CD4-positive, alpha-beta T cell (primary cell): ENCODE measurements at regions not wholly inside any gene's neighbourhood (a gene's known extent, or its start where the extent isn't known, plus 50 kb on each side); places are given as distances from the start of the nearest gene placed in this dataset.

ENCODE experiments used
- ATAC-seq: fragments of 200-7000 bp; cut with Tn5 transposase; one replicate; pipeline ENCODE4 v1.10.0; 2022; ENCODE audit warnings: mild to moderate bottlenecking; ENCODE audit not compliant: poor library complexity
- CTCF ChIA-PET: fragments of 350-600 bp; sonication (Branson Sonifier 250); formaldehyde crosslinking; loops from one replicate; lab custom pipeline; 2021; ENCODE audit warnings: antibody characterized with exemption, inconsistent platforms; lab: Charles Lee
- POLR2A ChIA-PET: fragments of 350-600 bp; sonication (Branson Sonifier 250); formaldehyde crosslinking; loops from one replicate; lab custom pipeline; 2021; ENCODE audit warnings: antibody characterized with exemption, inconsistent platforms; lab: Charles Lee
- DNase-seq, 14 experiments: peaks; one replicate each; pipeline ENCODE4 v3.0.0-alpha.2; 2013 to 2020; ENCODE audit warnings: mixed read lengths in 2 of 14
- H3K27ac ChIP-seq, 2 donors: one replicate each; pipeline versions ENCODE4 v1.5.1 to v1.7.0; 2013; ENCODE audit warnings: low read length in 2 of 2, low read depth in 1 of 2, mild to moderate bottlenecking in 1 of 2
- H3K27me3 ChIP-seq, 2 experiments: 1 replicate in 1 of 2; 2 replicates in 1 of 2; pipeline versions ENCODE4 v1.6.1 to v1.7.0; 2013; ENCODE audit warnings: low read length in 2 of 2, control low read depth in 1 of 2, mild to moderate bottlenecking in 1 of 2, moderate library complexity in 1 of 2; ENCODE audit not compliant: insufficient read depth in 2 of 2, control insufficient read depth in 1 of 2
- H3K36me3 ChIP-seq: one replicate; pipeline ENCODE4 v1.6.1; 2013; ENCODE audit warnings: low read length, control low read depth; ENCODE audit not compliant: insufficient read depth
- H3K4me1 ChIP-seq: one replicate; pipeline ENCODE4 v1.6.1; 2013; ENCODE audit warnings: low read length, control low read depth; ENCODE audit not compliant: insufficient read depth
- H3K4me3 ChIP-seq: one replicate; pipeline ENCODE4 v1.5.1; 2013; ENCODE audit warnings: mild to moderate bottlenecking, low read length, moderate library complexity
- H3K9me3 ChIP-seq, 2 experiments: 1 replicate in 1 of 2; 2 replicates in 1 of 2; pipeline versions ENCODE4 v1.6.1 to v1.7.0; 2013; ENCODE audit warnings: low read length in 2 of 2, mild to moderate bottlenecking in 2 of 2, control low read depth in 1 of 2, moderate library complexity in 1 of 2; ENCODE audit not compliant: control insufficient read depth in 1 of 2, insufficient read depth in 1 of 2
- H3K27ac Mint-ChIP-seq: one replicate; pipeline ENCODE4 v1.8.0; 2020; ENCODE audit warnings: mixed read lengths
- H3K27me3 Mint-ChIP-seq: one replicate; pipeline ENCODE4 v1.8.0; 2021; ENCODE audit warnings: mixed read lengths
- H3K36me3 Mint-ChIP-seq: one replicate; pipeline ENCODE4 v1.8.0; 2021; ENCODE audit warnings: low read depth, mixed read lengths
- H3K4me1 Mint-ChIP-seq: one replicate; pipeline ENCODE4 v1.8.0; 2021; ENCODE audit warnings: low read depth, mixed read lengths
- H3K4me3 Mint-ChIP-seq: one replicate; pipeline ENCODE4 v1.8.0; 2020; ENCODE audit warnings: mild to moderate bottlenecking, mixed read lengths
- H3K9me3 Mint-ChIP-seq: one replicate; pipeline ENCODE4 v1.8.0; 2020; ENCODE audit warnings: mixed read lengths
- intact Hi-C, 2 experiments: fragments of 100-400 bp; cut with DNase I in 1 of 2; cut with micrococcal nuclease in 1 of 2; formaldehyde crosslinking; loops; one replicate each; pipeline versions ENCODE4 v1.15.1 to v1.9.0; 2023 to 2025; cut with DNase I, micrococcal nuclease
- TF ChIP-seq, protein P1 (sequence below): fragments of 200-600 bp; IDR thresholded peaks from one replicate; pipeline ENCODE4 v1.8.0; 2022; ENCODE audit warnings: antibody characterized with exemption, mild to moderate bottlenecking

DNA sequence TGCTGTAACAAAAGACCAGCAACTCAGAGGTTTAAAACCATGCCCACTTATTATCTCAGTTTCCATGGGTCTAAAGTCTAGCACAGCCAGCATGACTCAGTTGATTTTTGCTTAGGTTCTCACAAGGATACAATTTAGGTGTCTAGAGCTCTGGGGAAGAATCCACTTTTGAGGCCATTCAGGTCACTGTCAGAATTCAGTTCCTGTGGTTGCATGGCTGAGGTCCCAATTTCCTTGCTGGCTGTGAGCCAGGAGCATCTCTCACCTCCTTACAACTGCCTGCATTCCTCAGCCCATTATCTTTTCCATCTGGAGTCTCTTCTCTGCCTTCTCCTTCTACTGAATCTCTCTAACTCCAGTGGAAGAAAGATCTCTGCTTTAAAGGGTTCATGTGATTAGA, 240.5 kb upstream of the CFAP20DC start:
- H3K27me3 Mint-ChIP-seq, result no peaks in the 10 kb centered on the region
- H3K36me3 ChIP-seq, result no peaks in the 10 kb centered on the region
- ChIA-PET CTCF (no interaction called here), POLR2A (interaction anchor here (0.8 kb wide), 1 partner anchor 720 kb away, joined by 3 read pairs; no protein-coding TSS in a partner anchor)
- ATAC-seq, result no peak
- no peak overlapping the region for H3K4me3 ChIP-seq
- H3K27me3 ChIP-seq, result no peaks in the 10 kb centered on the region
- H3K27ac Mint-ChIP-seq, result no peak overlapping the region
- intact Hi-C loops, result no loop called here
- H3K36me3 Mint-ChIP-seq, result no peaks in the 10 kb centered on the region
- no peak for DNase-seq
- no peak overlapping the region for H3K4me3 Mint-ChIP-seq
- H3K27ac ChIP-seq, result no peak overlapping the region
- no peaks in the 10 kb centered on the region for H3K4me1 ChIP-seq
- TF ChIP-seq, protein P1, sequence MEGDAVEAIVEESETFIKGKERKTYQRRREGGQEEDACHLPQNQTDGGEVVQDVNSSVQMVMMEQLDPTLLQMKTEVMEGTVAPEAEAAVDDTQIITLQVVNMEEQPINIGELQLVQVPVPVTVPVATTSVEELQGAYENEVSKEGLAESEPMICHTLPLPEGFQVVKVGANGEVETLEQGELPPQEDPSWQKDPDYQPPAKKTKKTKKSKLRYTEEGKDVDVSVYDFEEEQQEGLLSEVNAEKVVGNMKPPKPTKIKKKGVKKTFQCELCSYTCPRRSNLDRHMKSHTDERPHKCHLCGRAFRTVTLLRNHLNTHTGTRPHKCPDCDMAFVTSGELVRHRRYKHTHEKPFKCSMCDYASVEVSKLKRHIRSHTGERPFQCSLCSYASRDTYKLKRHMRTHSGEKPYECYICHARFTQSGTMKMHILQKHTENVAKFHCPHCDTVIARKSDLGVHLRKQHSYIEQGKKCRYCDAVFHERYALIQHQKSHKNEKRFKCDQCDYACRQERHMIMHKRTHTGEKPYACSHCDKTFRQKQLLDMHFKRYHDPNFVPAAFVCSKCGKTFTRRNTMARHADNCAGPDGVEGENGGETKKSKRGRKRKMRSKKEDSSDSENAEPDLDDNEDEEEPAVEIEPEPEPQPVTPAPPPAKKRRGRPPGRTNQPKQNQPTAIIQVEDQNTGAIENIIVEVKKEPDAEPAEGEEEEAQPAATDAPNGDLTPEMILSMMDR, result no peak
- H3K4me1 Mint-ChIP-seq, result peaks cover 8% of the 10 kb centered on the region
- peaks cover 7% of the 10 kb centered on the region for H3K9me3 Mint-ChIP-seq
- peaks cover 0 to 5% of the 10 kb centered on the region in 2 experiments for H3K9me3 ChIP-seq

DNA sequence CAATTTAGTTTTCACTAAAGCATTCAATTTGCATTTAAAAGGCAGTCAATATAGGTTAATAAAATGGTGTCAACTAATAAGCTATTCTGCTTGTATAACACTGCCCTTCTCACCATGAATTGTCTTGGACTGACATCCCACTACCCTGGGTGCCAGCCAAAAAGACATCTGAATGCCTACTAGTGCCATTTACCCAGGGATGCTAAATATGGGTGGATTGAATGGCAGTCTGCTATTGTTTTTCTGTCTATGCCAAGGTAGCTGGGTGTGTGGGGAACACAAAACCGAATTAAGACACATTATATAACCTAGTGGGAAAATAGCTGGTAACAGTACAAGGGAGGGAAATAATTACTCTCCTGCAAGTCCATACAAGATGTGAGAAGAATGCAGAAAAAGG, 240.0 kb upstream of the CFAP20DC start:
- no peak overlapping the region for H3K4me3 Mint-ChIP-seq
- Histone ChIP-seq H3K9me3 (peaks cover 0 to 3% of the 10 kb centered on the region in 2 experiments), H3K4me1 (no peaks in the 10 kb centered on the region), H3K27ac (no peak overlapping the region), H3K27me3 (no peaks in the 10 kb centered on the region), H3K36me3 (no peaks in the 10 kb centered on the region), H3K4me3 (no peak overlapping the region)
- peaks cover 7% of the 10 kb centered on the region for H3K9me3 Mint-ChIP-seq
- peaks cover 8% of the 10 kb centered on the region for H3K4me1 Mint-ChIP-seq
- ChIA-PET CTCF (no interaction called here), POLR2A (interaction anchor here (0.8 kb wide), 1 partner anchor 721 kb away, joined by 3 read pairs; no protein-coding TSS in a partner anchor)
- no peaks in the 10 kb centered on the region for H3K27me3 Mint-ChIP-seq
- no peaks in the 10 kb centered on the region for H3K36me3 Mint-ChIP-seq
- TF ChIP-seq, protein P1, result no peak
- DNase-seq (no peak), ATAC-seq (no peak)
- intact Hi-C loops, result no loop called here
- H3K27ac Mint-ChIP-seq, result no peak overlapping the region

DNA sequence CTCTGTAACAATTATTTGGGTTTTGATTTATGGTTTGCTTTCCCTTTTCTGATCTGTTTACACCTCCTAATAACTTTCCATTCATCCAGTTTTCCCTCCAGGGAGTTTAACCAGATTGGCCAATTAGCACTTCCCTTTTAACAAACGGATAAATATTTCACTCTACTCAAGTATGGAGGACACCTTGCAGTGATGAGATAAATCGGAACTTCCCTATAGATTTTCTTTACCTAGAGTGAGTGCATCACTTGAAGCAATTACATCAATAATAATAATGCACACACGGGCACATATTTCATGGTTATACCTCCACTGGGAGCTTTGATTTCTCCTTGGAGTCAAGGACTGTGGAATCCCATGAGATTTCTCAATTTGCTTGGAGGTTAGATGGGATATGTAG, 239.1 kb upstream of the CFAP20DC start:
- Mint-ChIP-seq H3K27me3 (no peaks in the 10 kb centered on the region), H3K9me3 (peaks cover 4% of the 10 kb centered on the region), H3K4me1 (peaks cover 8% of the 10 kb centered on the region), H3K4me3 (no peak overlapping the region), H3K27ac (no peak overlapping the region), H3K36me3 (no peaks in the 10 kb centered on the region)
- DNase-seq, result no peak
- intact Hi-C loops, result no loop called here
- TF ChIP-seq, protein P1, result no peak
- no peak for ATAC-seq
- Histone ChIP-seq H3K9me3 (no peaks in the 10 kb centered on the region), H3K4me1 (no peaks in the 10 kb centered on the region), H3K27me3 (no peaks in the 10 kb centered on the region), H3K27ac (no peak overlapping the region), H3K36me3 (no peaks in the 10 kb centered on the region), H3K4me3 (no peak overlapping the region)
- POLR2A ChIA-PET, result no interaction called here
- CTCF ChIA-PET, result interaction anchor here (1.0 kb wide), 1 partner anchor 15 kb away, joined by 3 read pairs; no protein-coding TSS in a partner anchor
